HCT116 (cell line): ENCODE measurements at regions not wholly inside any gene's neighbourhood (a gene's known extent, or its start where the extent isn't known, plus 50 kb on each side); places are given as distances from the start of the nearest gene placed in this dataset.

Source experiments
- CBX3 ChIP-seq: IDR thresholded peaks from 2 replicates; pipeline ENCODE4 v1.6.1; 2012; ENCODE audit warnings: low read depth
- CEBPB ChIP-seq: IDR thresholded peaks from 2 replicates; pipeline ENCODE4 v1.6.1; 2012; ENCODE audit warnings: low read depth
- EZH2 ChIP-seq: fragments of 200-600 bp; sonication (generic); IDR thresholded peaks from 2 replicates; pipeline ENCODE4 v1.6.1; 2017; ENCODE audit warnings: antibody characterized with exemption, mixed run types
- EZH2phosphoT487 ChIP-seq: fragments of 200-600 bp; IDR thresholded peaks from 2 replicates; pipeline ENCODE4 v1.6.1; 2018; ENCODE audit warnings: antibody characterized with exemption, borderline replicate concordance
- MAX ChIP-seq: IDR thresholded peaks from 2 replicates; pipeline ENCODE4 v1.6.1; 2012
- POLR2A ChIP-seq: IDR thresholded peaks from 2 replicates; pipeline ENCODE4 v1.7.0; 2011; ENCODE audit warnings: borderline replicate concordance; ENCODE audit not compliant: insufficient read depth, insufficient read length; ENCODE audit errors: extremely low read depth
- POLR2AphosphoS5 ChIP-seq: IDR thresholded peaks from 2 replicates; pipeline ENCODE4 v1.6.1; 2011; ENCODE audit warnings: mild to moderate bottlenecking, low read depth, low read length, moderate library complexity
- SIN3A ChIP-seq: IDR thresholded peaks from 2 replicates; pipeline ENCODE4 v1.6.1; 2012; ENCODE audit warnings: low read depth
- YY1 ChIP-seq: IDR thresholded peaks from 2 replicates; pipeline ENCODE4 v1.6.1; 2011; ENCODE audit warnings: low read length, low read depth, moderate library complexity, mild to moderate bottlenecking; ENCODE audit not compliant: insufficient replicate concordance; ENCODE audit errors: extremely low read depth
- ZFX ChIP-seq: fragments of 450-650 bp; IDR thresholded peaks from 2 replicates; pipeline ENCODE4 v1.6.1; 2017
- TF ChIP-seq, protein P1 (sequence below), 3 experiments: fragments of 200-600 bp in 1 of 3; sonication (generic) in 1 of 3; IDR thresholded peaks in 2 of 3; conservative IDR thresholded peaks in 1 of 3; 2 replicates each; pipeline ENCODE4 v1.5.1; 2012 to 2017; ENCODE audit warnings: low read depth in 2 of 3, low read length in 2 of 3, antibody characterized with exemption in 1 of 3, borderline replicate concordance in 1 of 3, control low read depth in 1 of 3, mild to moderate bottlenecking in 1 of 3, mixed read lengths in 1 of 3, mixed run types in 1 of 3, moderate library complexity in 1 of 3; ENCODE audit not compliant: insufficient read depth in 1 of 3
- TF ChIP-seq, protein P2 (sequence below): IDR thresholded peaks from 2 replicates; pipeline ENCODE4 v1.6.1; 2012

- TF ChIP-seq, protein P1, sequence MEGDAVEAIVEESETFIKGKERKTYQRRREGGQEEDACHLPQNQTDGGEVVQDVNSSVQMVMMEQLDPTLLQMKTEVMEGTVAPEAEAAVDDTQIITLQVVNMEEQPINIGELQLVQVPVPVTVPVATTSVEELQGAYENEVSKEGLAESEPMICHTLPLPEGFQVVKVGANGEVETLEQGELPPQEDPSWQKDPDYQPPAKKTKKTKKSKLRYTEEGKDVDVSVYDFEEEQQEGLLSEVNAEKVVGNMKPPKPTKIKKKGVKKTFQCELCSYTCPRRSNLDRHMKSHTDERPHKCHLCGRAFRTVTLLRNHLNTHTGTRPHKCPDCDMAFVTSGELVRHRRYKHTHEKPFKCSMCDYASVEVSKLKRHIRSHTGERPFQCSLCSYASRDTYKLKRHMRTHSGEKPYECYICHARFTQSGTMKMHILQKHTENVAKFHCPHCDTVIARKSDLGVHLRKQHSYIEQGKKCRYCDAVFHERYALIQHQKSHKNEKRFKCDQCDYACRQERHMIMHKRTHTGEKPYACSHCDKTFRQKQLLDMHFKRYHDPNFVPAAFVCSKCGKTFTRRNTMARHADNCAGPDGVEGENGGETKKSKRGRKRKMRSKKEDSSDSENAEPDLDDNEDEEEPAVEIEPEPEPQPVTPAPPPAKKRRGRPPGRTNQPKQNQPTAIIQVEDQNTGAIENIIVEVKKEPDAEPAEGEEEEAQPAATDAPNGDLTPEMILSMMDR (IDR thresholded peaks at IDR 0.05 in 2 of 3, conservative IDR thresholded peaks at IDR 0.05 in 1 of 3; ENCODE audit: borderline replicate concordance in 1 of 3, insufficient read depth in 1 of 3, low read depth in 2 of 3, low read length in 2 of 3), result no peak
- TF ChIP-seq POLR2A (no peak), MAX (no peak), ZFX (no peak), EZH2 (no peak), POLR2AphosphoS5 (no peak), EZH2phosphoT487 (no peak), CBX3 (no peak), SIN3A (no peak), YY1 (no peak), CEBPB (no peak)
- TF ChIP-seq, protein P2, sequence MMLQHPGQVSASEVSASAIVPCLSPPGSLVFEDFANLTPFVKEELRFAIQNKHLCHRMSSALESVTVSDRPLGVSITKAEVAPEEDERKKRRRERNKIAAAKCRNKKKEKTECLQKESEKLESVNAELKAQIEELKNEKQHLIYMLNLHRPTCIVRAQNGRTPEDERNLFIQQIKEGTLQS, result no peak
These were observed 818.7 kb upstream of the PTPRD start for GRCh38 chr9:11431490-11431889.
